ENCODE measurements at regions not wholly inside any gene's neighbourhood (a gene's known extent, or its start where the extent isn't known, plus 50 kb on each side); places are given as distances from the start of the nearest gene placed in this dataset.

DNA sequence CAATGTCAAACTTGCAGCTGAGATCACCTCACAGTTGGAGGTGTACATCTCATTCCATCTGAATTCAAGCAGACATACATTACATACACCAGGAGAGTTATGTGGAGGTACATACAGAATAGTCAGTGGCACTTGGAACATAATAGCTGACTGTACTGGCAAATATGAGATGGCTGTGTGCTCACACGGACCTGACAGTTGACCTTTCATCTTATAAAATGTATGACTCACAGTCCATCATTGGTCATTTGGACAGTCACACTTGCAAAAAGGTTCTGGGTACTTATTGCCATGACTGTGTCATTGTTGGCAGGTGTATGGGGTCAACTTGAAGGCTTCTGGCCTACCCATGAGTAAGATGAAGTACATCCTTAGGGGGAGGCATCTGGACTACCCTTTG, 88.6 kb upstream of the WDR1 start:
- no peak overlapping the region for H3K4me3 ChIP-seq (ENCODE audit: low read length)
- no peak for DNase-seq (ENCODE audit: low read depth)
- no peak for TF ChIP-seq CTCF (conservative IDR thresholded peaks at IDR 0.05; ENCODE audit: low read depth, low read length)

GRCh38 chr4:10204401-10205058, 87.9 kb upstream of the WDR1 start:
- no peak for DNase-seq (ENCODE audit: low read depth)
- no peak for TF ChIP-seq CTCF (conservative IDR thresholded peaks at IDR 0.05; ENCODE audit: low read depth, low read length)

GRCh38 chr4:10203851-10204250, 87.3 kb upstream of the WDR1 start:
- H3K4me3 ChIP-seq (ENCODE audit: low read length) = no peak overlapping the region
- no peak for TF ChIP-seq CTCF (conservative IDR thresholded peaks at IDR 0.05; ENCODE audit: low read depth, low read length)

More at GRCh38 chr4:10204401-10205058, 87.9 kb upstream of the WDR1 start:
- no peak overlapping the region for H3K4me3 ChIP-seq (ENCODE audit: low read length)

GRCh38 chr4:10201381-10202223, 85.0 kb upstream of the WDR1 start:
- H3K4me3 ChIP-seq (ENCODE audit: low read length) = no peak overlapping the region
- TF ChIP-seq CTCF (conservative IDR thresholded peaks at IDR 0.05; ENCODE audit: low read depth, low read length) = no peak
- DNase-seq (ENCODE audit: low read depth) = no peak

More at GRCh38 chr4:10203851-10204250, 87.3 kb upstream of the WDR1 start:
- no peak for DNase-seq (ENCODE audit: low read depth)

DNA sequence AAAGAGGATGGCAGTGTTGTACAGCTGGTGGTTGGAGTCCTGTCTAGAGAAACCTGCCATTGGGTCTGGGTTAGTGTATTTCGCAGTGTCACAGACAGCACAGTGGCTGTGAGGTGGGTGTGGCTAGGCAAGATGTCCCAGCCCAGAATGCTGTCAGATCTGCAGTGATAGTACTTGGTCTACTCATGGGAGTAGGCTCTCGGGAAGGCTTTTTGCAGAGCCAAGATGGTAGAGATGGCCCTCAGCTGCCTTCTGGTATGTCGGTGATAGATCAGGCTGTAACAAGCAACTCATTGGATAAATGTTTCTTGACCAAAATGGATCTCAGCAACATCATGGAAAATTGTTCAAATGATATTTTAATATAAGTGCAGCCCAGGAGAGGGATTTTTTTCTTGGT, 84.3 kb upstream of the WDR1 start:
- H3K4me3 ChIP-seq (ENCODE audit: low read length) = no peak overlapping the region
- TF ChIP-seq CTCF (conservative IDR thresholded peaks at IDR 0.05; ENCODE audit: low read depth, low read length) = no peak
- DNase-seq (ENCODE audit: low read depth) = no peak

DNA sequence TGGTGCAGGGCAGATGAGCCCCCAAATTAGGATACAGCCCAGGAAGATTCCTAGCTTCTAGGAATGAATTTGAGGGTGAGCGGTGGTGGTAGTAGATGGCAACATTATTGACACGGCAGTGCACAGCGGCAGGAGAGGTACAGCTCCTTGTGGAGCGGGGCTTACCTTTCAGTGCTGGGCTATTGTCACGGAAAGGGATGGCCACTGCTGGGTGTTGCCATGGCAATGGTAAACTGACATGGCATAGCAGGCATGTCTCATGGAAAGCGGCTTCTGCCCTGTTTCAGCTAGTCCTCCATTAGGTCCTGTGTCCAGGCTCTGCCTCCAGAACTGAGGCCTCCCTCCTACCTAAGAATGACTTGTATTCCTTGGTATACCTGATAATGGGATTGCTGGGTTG, 81.8 kb upstream of the WDR1 start:
- H3K4me3 ChIP-seq (ENCODE audit: low read length) = no peak overlapping the region
- DNase-seq (ENCODE audit: low read depth) = no peak
- TF ChIP-seq CTCF (conservative IDR thresholded peaks at IDR 0.05; ENCODE audit: low read depth, low read length) = no peak

- DNase-seq (ENCODE audit: low read depth) = no peak
- TF ChIP-seq CTCF (conservative IDR thresholded peaks at IDR 0.05; ENCODE audit: low read depth, low read length) = no peak
Observed at GRCh38 chr4:10197952-10198351, 81.4 kb upstream of the WDR1 start.

More at GRCh38 chr4:10197952-10198351, 81.4 kb upstream of the WDR1 start:
- no peak overlapping the region for H3K4me3 ChIP-seq (ENCODE audit: low read length)
